IMR-90 (cell line): ENCODE measurements at regions not wholly inside any gene's neighbourhood (a gene's known extent, or its start where the extent isn't known, plus 50 kb on each side); places are given as distances from the start of the nearest gene placed in this dataset.

Experiments
- ATAC-seq: fragments of 200-7000 bp; cut with Tn5 transposase; 2 replicates; pipeline ENCODE4 v1.9.1; 2020; ENCODE audit warnings: low read depth, mild to moderate bottlenecking, moderate library complexity
- BruUV-seq: library from RNA; stranded (reverse); fragments of 400-500 nt; replicated peaks from 2 replicates; lab custom pipeline; 2021; lab: Mats Ljungman, UMichigan
- CTCF ChIA-PET: fragments of 300-600 bp; formaldehyde crosslinking; extraction: SDS; loops from one replicate; lab custom pipeline; 2021; ENCODE audit warnings: antibody characterized with exemption; lab: Yijun Ruan, JAX
- POLR2A ChIA-PET: fragments of 300-600 bp; sonication (Branson Sonifier 250); formaldehyde crosslinking; loops from one replicate; lab custom pipeline; 2022; ENCODE audit warnings: antibody characterized with exemption; ENCODE audit not compliant: unreplicated experiment; lab: Charles Lee
- DNase-seq: peaks from one replicate; pipeline ENCODE4 v3.0.0; 2013
- H2AFZ ChIP-seq: replicated peaks from 2 replicates; pipeline ENCODE3; 2013; ENCODE audit warnings: low read length, mild to moderate bottlenecking; ENCODE audit not compliant: poor library complexity
- H2AK5ac ChIP-seq: 2 replicates; pipeline ENCODE4 v1.6.1; 2013; ENCODE audit warnings: low read depth, low read length, inconsistent platforms
- H2AK9ac ChIP-seq: replicated peaks from 2 replicates; pipeline ENCODE3; 2013; ENCODE audit warnings: mild to moderate bottlenecking, low read depth, low read length, moderate library complexity; ENCODE audit not compliant: poor library complexity
- H2BK120ac ChIP-seq: 2 replicates; pipeline ENCODE4 v1.6.1; 2013; ENCODE audit warnings: low read depth, low read length, inconsistent platforms
- H2BK15ac ChIP-seq: 3 replicates; pipeline ENCODE4 v1.6.1; 2013; ENCODE audit warnings: low read depth, low read length, inconsistent platforms
- H2BK20ac ChIP-seq: 2 replicates; pipeline ENCODE4 v1.6.1; 2013; ENCODE audit warnings: low read depth, mild to moderate bottlenecking, inconsistent platforms, low read length, moderate library complexity
- H2BK5ac ChIP-seq: 2 replicates; pipeline ENCODE4 v1.6.1; 2013; ENCODE audit warnings: mild to moderate bottlenecking, low read depth, low read length, inconsistent platforms; ENCODE audit not compliant: poor library complexity, severe bottlenecking
- H3K14ac ChIP-seq: replicated peaks from 2 replicates; pipeline ENCODE4 v1.6.1; 2013; ENCODE audit warnings: low read depth, low read length, inconsistent platforms
- H3K18ac ChIP-seq: 2 replicates; pipeline ENCODE4 v1.6.1; 2013; ENCODE audit warnings: low read depth, low read length, control low read depth
- H3K23ac ChIP-seq: 2 replicates; pipeline ENCODE4 v1.6.1; 2013; ENCODE audit warnings: low read depth, low read length, inconsistent platforms
- H3K27ac ChIP-seq: 2 replicates; pipeline ENCODE4 v1.5.1; 2013; ENCODE audit warnings: mild to moderate bottlenecking, control low read depth, low read length; ENCODE audit not compliant: insufficient read depth
- H3K27me3 ChIP-seq: 2 replicates; pipeline ENCODE4 v1.6.1; 2013; ENCODE audit warnings: low read length; ENCODE audit not compliant: control insufficient read depth, insufficient read depth
- H3K36me3 ChIP-seq: 2 replicates; pipeline ENCODE4 v1.6.1; 2013; ENCODE audit warnings: low read length, mixed read lengths; ENCODE audit not compliant: control insufficient read depth, insufficient read depth
- H3K4ac ChIP-seq: 2 replicates; pipeline ENCODE4 v1.6.1; 2013; ENCODE audit warnings: low read depth, low read length, inconsistent platforms
- H3K4me1 ChIP-seq: 2 replicates; pipeline ENCODE4 v1.6.1; 2013; ENCODE audit warnings: low read length, mixed read lengths; ENCODE audit not compliant: control insufficient read depth, insufficient read depth
- H3K4me2 ChIP-seq: 2 replicates; pipeline ENCODE4 v1.6.1; 2013; ENCODE audit warnings: low read depth, mild to moderate bottlenecking, control low read depth, low read length, moderate library complexity
- H3K4me3 ChIP-seq: 2 replicates; pipeline ENCODE4 v1.5.1; 2013; ENCODE audit warnings: low read depth, mild to moderate bottlenecking, control low read depth, low read length, moderate library complexity; ENCODE audit not compliant: insufficient read depth
- H3K56ac ChIP-seq: 2 replicates; pipeline ENCODE4 v1.6.1; 2013; ENCODE audit warnings: low read length, inconsistent platforms; ENCODE audit not compliant: insufficient read depth; ENCODE audit errors: extremely low read depth
- H3K79me1 ChIP-seq, 2 experiments: 2 replicates each; pipeline ENCODE4 v1.6.1; 2013; ENCODE audit warnings: low read length in 2 of 2, inconsistent platforms in 1 of 2, low read depth in 1 of 2
- H3K9ac ChIP-seq: 2 replicates; pipeline ENCODE4 v1.6.1; 2013; ENCODE audit warnings: low read depth, low read length, control low read depth
- H3K9me1 ChIP-seq: 2 replicates; pipeline ENCODE4 v1.6.1; 2013; ENCODE audit warnings: low read length, inconsistent platforms; ENCODE audit not compliant: insufficient read depth
- H3K9me3 ChIP-seq: 2 replicates; pipeline ENCODE4 v1.6.1; 2013; ENCODE audit warnings: low read length; ENCODE audit not compliant: control insufficient read depth, insufficient read depth
- H4K20me1 ChIP-seq: 2 replicates; pipeline ENCODE4 v1.6.1; 2013; ENCODE audit warnings: low read length, inconsistent platforms; ENCODE audit not compliant: insufficient read depth
- H4K5ac ChIP-seq: 2 replicates; pipeline ENCODE4 v1.6.1; 2013; ENCODE audit warnings: mild to moderate bottlenecking, low read depth, low read length, control low read depth
- H4K8ac ChIP-seq, 2 experiments: 2 replicates each; pipeline ENCODE4 v1.6.1; 2013; ENCODE audit warnings: low read depth in 2 of 2, low read length in 2 of 2, control low read depth in 1 of 2, inconsistent platforms in 1 of 2
- H4K91ac ChIP-seq: 2 replicates; pipeline ENCODE4 v1.6.1; 2013; ENCODE audit warnings: low read depth, low read length, inconsistent platforms; ENCODE audit not compliant: insufficient read depth
- BHLHE40 ChIP-seq: fragments of 150-350 bp; IDR thresholded peaks from 2 replicates; pipeline ENCODE4 v1.6.1; 2016; ENCODE audit warnings: mild to moderate bottlenecking, low read depth, low read length
- ELK1 ChIP-seq: fragments of 150-350 bp; IDR thresholded peaks from 2 replicates; pipeline ENCODE4 v1.6.1; 2016; ENCODE audit warnings: low read depth, mild to moderate bottlenecking, low read length, moderate library complexity, borderline replicate concordance
- FOS ChIP-seq: fragments of 150-350 bp; IDR thresholded peaks from 2 replicates; pipeline ENCODE4 v1.6.1; 2016; ENCODE audit warnings: low read depth, low read length
- WGBS, 2 experiments: methylation state at CpG; one replicate each; pipeline versions ENCODE4 v1.1.5 to v1.1.7; 2013; ENCODE audit warnings: missing lambda C conversion rate in 2 of 2; ENCODE audit not compliant: insufficient read length in 1 of 2; ENCODE audit errors: extremely low coverage in 2 of 2; 5-methylcytosine and 5-hydroxymethylcytosine counted together
- dilution Hi-C: fragments of 300-500 bp; cut with HindIII; formaldehyde crosslinking; loops from one replicate; pipeline ENCODE4 v1.14.3; 2018; ENCODE audit warnings: low sequenced_read_pairs; ENCODE audit not compliant: unreplicated experiment
- in situ Hi-C: fragments of 300-500 bp; cut with MboI; formaldehyde crosslinking; loops from 3 replicates; pipeline ENCODE4 v1.14.3; 2019; ENCODE audit warnings: low sequenced_read_pairs, inconsistent platforms, mixed read lengths
- intact Hi-C: fragments of 100-400 bp; cut with micrococcal nuclease; formaldehyde crosslinking; loops from 2 replicates; pipeline ENCODE4 v1.10.0; 2022

DNA sequence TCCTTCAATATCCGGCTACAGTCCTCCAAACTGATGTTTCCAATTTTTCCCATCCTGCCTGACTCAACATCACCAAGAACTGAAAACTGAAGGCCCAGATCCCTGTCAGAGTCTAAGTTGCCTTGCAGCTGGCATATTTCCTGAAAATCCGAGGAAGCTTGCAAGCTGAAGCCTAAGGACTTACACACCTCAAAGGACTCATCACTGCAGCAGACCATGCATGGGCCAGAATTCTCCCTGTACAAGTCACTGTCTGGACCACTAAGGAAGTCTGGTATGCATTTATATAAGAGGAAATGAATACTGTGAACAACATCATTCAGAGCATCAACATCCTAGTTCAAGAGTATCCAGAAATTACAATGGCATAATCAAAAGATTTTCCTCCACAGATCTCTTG lies 548.8 kb upstream of the MDFIC2 start:
- no peaks in the 10 kb centered on the region for H4K20me1 ChIP-seq
- no peak overlapping the region for H2AK9ac ChIP-seq
- peak overlapping the region in 1 of 2 experiments; percentile 22; a peak in 1 of 4 replicates for H4K8ac ChIP-seq
- H3K23ac ChIP-seq, result no peak overlapping the region
- peak overlapping the region; percentile 21; the same call in 1 of the 2 replicates for H4K5ac ChIP-seq
- ATAC-seq (peak; percentile 40), DNase-seq (peak; percentile 94)
- H3K9me3 ChIP-seq, result peaks cover 2% of the 10 kb centered on the region
- peak overlapping the region; percentile 88; the same call in 1 of the 2 replicates for H3K18ac ChIP-seq
- H2AK5ac ChIP-seq, result peak overlapping the region; percentile 22; the same call in 1 of the 2 replicates
- H2BK5ac ChIP-seq, result peak overlapping the region; percentile 85
- H3K4me2 ChIP-seq, result no peak overlapping the region
- H3K9me1 ChIP-seq, result peaks cover 3% of the 10 kb centered on the region
- H3K4ac ChIP-seq, result no peak overlapping the region
- 0 out of 2 replicates have a peak overlapping the region, but pooled peaks have one; percentile 19 for H3K14ac ChIP-seq
- no peak overlapping the region for H3K27ac ChIP-seq
- BruUV-seq, result no TSS peak
- dilution Hi-C loops, result no loop called here
- POLR2A ChIA-PET, result interaction anchor here (0.6 kb wide), 1 partner anchor 8 kb away, joined by 3 read pairs; no protein-coding TSS in a partner anchor
- no CpG with 5 or more reads among the region's 2 CpGs for WGBS, 2 experiments
- H2AFZ ChIP-seq, result peak overlapping the region; percentile 25
- peak overlapping the region; percentile 31; the same call in 1 of the 2 replicates for H2BK20ac ChIP-seq
- intact Hi-C loops, result no loop called here
- in situ Hi-C loops, result no loop called here
- H3K79me1 ChIP-seq, result no peaks in the 10 kb centered on the region
- H3K36me3 ChIP-seq, result no peaks in the 10 kb centered on the region
- peak overlapping the region; percentile 24 for H2BK120ac ChIP-seq
- H3K56ac ChIP-seq, result no peak overlapping the region
- CTCF ChIA-PET, result interaction anchor here (0.6 to 1.0 kb wide), 2 partner anchors 50 to 594 kb away, joined by 3 to 6 read pairs; no protein-coding TSS in a partner anchor
- H2BK15ac ChIP-seq, result peak overlapping the region; percentile 89; the same call in 2 of the 3 replicates
- no peak overlapping the region for H3K4me3 ChIP-seq
- peaks cover 8% of the 10 kb centered on the region for H3K4me1 ChIP-seq
- no peak overlapping the region for H3K9ac ChIP-seq
- H3K27me3 ChIP-seq, result no peaks in the 10 kb centered on the region
- H4K91ac ChIP-seq, result no peak overlapping the region
- TF ChIP-seq BHLHE40 (peak; percentile 20; the same call in 1 of the 2 replicates), FOS (peak; percentile 58), ELK1 (no peak)
